Fibroblast of peridontal ligament (primary cell): ENCODE measurements at regions not wholly inside any gene's neighbourhood (a gene's known extent, or its start where the extent isn't known, plus 50 kb on each side); places are given as distances from the start of the nearest gene placed in this dataset.

Experiments
- DNase-seq: peaks from one replicate; pipeline ENCODE4 v3.0.0-alpha.2; 2010; ENCODE audit errors: extremely low read depth

DNA sequence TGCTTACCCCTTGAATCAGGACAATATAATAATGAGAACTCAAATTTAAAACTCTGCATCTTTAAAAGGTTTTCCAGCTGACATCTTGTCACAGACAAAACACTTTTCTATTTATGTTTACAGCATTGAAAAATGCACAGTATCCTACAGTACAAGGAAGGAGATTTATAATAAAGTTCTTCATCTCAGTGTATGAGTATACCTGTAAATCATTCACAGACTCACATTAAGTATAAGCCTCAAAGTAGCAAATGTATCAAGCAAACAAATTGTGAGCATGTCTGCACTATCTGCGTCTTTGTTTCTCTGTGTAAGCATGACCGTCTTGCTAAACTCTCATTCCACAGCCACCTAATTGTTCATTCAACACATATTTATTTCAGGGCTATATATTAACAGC is 52.8 kb downstream of the PPP1R2C start:
- no peak for DNase-seq

DNA sequence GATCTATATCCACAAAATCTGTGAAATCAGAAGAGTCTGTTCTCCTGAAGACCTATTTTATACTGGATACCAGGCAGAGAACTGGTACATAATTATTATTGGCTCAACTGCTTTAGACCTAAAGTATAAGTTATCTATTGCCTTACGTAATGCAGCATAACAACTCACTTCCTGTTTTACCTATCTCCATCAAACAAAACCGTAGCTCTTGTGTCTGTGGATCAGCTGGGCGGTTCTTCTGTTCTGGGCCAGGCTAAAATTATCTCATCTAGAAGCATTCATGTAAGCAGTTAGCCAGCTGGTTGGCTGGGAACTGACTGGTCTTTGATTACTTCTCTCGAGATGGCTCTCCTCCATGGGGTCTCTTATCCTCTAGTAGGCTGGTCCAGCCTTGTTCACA is 57.8 kb downstream of the PPP1R2C start:
- no peak for DNase-seq

DNA sequence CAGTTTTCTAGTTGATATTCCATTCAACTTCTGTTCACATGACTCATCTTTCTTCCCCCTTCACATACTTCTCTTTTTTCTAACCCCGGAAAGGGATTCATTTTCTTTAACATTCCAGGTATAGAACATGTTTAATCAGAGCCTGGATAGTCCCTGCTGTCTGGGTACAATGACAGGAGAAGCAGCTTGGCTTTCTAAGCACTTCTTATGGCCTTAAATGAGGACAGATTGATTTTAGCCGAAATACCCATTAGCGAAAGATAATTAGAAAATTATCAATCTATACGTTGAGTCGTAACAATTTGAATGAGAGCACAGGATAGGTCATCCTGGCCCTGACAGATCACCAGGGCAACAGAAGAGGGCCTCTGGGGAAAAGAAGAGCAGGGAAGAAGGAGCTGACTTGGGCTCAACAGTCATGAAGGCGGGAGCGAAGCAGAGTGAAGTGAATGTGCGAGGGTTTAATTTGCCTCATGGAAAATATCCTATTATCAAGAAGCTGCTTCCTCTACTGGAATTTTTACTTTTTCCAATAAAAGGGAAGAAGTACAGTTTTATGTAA is 62.2 kb downstream of the PPP1R2C start:
- DNase-seq = no peak

DNA sequence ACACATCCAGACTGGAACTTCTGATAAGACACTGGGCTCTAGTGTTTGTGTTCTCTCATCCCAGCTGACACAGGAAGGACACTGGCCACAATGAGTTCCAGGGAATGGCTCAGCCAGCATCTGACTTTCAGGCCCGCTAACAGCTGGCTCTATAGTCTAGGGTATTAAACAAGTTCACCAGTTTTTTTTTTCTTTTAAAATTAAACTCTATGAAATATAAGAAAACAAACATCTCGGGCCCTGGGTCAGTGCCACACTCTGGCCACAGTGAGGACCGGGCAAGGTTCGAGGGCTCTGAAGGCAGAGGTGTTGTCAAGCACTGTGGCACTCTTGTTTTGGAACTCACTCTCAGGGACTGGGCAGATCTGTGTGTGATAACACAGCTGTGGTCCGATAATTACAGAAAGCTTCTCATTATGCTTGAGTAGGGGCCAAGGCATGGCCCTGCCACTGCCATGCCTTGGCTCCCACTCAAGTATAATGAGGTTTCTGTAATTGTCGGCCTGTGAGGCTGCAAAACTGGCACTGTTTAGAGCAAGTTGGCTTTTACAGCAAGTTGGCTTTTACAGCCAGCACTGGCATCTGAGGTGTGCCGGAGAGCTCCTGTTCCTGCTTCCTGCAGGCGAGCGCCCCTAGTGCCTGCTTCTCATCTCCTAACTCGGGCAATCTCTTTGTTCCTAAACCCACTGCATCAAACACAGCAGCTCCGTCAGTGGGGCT is 62.8 kb downstream of the PPP1R2C start:
- DNase-seq = peak; percentile 22

DNA sequence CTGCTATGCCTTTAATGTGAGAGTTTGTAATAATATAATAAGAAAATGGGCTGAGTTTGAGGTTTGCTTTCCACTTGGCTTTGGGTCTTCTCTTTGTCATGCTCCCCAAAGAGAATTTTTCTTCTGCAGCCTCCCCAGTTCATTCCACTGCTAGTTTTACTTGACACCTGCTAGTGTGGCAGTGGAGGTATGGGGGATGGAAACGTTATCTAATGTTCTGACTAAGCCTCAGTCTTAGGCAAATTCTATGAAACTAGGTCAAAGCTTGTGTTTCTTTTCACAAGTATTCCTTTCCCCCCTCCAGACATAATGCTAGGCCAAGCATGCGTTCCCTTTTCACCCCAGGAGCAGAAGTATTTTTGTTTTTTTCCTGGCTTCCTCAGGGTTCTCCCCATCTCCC is 67.5 kb downstream of the PPP1R2C start:
- DNase-seq = no peak

DNA sequence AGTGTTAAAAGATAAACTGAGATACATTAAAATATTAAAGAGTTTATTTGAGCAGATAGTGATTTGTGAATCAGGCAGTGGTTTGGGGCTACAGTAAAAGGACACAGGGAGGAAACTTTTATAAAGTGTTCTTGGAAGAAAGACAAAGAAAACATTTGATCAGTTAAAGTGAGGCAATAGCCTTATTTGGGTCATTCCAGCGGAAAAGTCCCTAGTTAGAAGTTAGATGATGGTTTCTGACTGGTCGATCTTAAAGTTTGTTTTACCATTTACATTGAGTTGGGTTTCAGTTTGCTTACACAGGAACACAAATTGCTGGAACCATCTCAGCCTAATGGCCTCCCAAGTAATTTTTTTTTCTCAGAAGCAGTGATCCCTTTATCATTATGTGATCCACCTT is 69.7 kb downstream of the PPP1R2C start:
- DNase-seq = peak; percentile 61

DNA sequence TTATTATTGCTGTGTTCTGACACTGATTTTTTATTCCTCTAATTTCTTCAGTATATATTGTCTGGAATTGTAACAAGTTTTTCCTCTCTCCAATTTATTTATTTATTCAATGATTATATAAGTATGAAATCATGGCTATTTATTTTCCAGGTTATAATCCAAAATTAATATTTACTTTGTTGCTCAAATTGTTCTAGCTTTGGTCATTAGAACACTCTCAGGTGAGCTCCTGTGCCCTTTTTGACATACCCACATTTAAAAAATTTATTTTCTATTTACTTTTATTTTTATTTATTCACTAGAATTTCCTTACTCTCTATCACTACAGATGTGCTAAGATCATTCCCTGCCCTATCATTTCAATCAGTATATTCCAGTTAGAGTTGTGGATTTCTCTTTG is 70.2 kb downstream of the PPP1R2C start:
- DNase-seq = no peak

DNA sequence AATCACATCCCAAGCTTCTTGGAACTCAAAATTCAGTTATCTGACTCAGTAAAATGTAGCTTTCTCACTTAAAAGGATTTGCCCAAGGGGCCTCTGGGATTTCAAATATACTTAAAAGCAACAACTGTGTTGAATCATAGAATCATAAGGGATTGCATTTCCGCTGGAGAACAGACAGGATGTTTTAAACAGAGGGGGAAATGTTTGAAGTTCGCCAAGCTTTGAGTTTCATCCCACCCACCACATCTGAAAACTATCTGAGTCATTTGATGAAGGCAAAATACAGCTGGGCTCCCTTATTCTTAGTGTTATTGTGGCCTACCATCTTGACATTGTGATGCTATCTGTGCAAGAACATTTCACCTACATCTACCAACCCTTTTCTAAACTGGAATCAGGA is 73.5 kb downstream of the PPP1R2C start:
- DNase-seq = peak; percentile 85

DNA sequence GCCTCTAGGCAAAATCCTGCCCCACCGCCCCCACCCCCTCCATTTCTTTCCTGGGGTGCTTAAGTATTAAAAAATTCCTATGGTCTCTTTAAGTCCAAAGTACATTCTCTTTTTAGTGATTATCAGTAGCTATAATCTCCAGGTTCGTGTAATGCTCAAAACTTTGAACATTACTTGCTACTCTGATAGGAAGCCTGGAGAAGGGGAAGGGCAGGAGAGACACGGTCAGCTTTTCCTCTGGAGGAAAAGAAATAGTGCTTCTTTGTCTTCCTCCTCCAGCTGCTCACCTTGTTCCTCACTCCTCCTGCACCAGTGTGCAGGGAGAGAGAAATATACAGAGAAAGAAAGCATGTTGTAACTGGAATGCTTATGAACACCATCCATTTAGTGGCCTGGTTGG is 80.4 kb downstream of the PPP1R2C start:
- DNase-seq = no peak

DNA sequence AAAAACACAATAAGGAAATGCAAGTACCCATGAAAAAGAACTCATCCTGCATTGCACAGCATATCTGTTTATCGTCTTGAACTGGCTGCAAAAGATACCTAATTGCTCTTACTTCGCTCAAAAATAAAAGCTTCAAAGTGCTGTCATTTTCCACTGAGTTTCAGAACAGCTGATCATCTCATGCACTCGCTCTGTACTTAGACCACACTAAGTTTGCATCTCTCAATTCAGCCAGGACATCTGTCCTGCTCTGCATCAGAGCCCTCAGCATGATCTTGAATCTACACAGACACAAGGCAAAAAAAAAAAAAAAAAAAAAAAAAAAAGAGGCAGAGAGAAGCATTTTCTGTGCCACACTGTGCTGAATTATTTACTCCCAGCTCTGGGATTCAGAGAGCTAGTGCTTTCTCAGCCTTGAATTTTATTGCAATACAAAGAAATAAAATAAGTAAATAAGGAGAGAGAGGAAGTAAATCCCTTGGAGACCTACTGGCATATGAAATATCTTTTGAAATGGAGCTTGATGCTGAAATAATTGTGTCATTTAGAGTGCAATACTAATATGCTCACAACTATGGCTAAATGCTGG is 81.3 kb downstream of the PPP1R2C start:
- no peak for DNase-seq

DNA sequence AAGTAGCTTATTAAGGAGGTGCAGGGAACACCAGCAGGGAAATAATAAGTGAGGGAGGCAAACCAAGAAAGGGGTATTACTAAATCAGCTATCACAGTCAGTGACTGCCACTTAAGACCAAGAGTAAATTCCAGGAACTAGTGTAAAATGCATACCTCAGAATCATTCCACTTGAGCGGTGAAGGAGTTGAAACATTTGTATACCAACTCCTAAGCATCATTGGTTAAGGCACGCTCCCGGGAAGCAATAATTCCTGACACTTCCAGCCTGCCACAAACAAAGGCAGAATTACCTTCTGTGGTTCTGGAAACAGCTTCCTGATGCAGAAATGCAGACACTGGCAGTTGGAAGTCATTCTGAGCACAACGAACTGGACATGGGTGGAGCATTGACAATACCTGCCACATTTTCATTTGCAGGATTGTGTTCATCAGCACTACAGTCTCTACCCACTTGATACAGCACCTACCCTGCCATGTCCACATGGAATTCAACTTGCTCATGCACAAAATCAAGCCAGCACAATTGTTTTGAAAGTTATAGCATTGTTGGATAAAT is 82.1 kb downstream of the PPP1R2C start:
- no peak for DNase-seq

DNA sequence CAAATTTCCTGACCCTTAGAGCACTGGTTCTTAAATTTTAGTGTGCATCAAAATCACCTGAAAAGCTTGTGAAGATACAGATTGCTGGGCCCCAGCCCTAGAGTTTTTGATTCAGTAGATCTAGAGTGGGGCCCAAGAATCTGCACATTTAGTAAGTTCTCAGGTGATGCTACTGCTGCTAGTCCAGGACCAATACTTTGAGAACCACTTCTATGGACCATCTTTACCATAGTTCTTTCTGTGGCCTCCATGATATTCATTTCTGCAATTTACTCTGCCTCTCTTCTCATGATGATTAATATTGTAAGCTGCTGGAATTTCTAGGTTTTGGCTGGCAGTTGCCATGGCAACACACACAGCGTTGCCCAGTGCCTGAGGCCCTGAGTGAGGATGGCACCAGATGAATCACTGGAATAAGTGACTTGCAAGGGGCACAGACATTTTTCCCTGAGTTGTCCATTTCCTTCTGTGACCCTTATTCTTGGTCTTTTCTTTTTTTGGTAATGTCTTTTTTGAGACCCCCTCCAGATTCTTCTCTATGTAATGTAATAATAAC is 83.6 kb downstream of the PPP1R2C start:
- no peak for DNase-seq

DNA sequence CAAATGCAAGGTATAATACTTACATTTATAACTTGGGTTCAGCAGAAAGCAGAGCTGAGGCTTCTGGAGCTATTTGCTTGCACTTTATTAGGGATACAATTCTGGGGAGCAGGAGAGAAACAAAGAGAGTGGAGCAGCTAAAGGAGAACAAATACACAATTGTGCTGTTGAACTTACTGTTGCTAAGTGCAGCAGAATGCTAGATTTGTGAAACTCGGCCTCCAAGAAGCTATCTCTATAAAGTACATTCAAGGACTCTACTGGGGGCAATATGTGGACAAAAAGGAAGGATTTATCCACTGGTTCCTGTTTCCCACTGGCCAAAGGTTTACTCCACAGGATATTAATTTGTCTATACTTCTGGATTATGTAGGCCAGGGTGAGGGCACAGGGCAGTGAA is 86.8 kb downstream of the PPP1R2C start:
- DNase-seq = no peak

DNA sequence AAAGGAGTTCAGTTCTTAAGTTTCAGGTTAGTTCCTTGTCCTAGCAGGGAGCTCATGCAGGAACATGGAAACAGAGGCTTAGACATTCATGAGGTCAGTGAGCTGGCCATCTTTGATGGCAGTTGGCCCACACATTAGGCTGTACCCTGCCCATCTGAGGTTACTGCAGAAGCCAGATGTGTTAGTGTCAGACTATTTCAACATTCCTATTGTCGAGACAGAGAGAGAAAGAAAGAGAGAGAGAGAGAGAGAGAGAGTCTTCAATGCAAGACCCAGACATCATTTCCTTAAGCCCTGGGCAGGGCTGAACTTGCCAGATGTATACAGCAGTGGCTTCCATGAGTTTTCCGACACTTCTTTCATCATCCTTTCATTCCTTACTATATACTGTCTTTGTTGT is 91.3 kb downstream of the PPP1R2C start:
- no peak for DNase-seq

DNA sequence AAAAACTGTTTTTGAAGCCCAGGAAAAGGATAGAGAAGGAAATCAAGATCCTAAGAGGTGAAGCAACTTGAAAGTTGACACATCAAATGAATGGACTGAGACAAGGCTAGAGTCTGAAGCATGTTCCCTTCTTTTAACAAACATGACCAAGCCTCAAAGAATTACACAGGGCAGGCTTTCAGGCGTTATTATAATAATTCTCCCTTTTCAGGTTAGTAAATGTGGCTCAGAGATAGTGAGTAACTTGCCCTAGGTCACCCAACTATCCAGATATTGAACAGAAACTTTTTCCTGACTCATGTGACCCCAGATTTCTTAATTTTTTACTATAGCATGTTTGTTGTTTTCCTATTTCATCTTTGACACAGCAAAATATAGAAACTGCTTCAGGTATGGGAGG is 91.7 kb downstream of the PPP1R2C start:
- DNase-seq = no peak

DNA sequence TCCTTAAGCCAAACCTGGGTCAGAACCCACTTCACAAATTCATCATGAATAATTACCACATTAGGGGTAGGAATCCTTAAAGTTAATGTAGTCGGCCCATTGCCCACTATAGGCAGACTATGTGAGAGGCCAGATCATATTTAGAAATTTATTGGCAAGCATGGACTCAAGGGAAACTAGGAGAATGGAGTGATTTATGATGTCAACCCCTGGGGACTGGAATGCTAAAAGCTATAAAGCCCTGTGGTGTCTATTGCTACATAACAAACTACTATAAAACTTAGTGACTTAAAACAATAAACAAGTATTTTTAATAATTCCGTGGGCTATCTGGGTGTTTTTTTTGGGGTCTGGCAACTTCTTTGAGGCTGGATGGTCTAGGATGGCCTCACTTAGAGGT is 93.9 kb downstream of the PPP1R2C start:
- no peak for DNase-seq

DNA sequence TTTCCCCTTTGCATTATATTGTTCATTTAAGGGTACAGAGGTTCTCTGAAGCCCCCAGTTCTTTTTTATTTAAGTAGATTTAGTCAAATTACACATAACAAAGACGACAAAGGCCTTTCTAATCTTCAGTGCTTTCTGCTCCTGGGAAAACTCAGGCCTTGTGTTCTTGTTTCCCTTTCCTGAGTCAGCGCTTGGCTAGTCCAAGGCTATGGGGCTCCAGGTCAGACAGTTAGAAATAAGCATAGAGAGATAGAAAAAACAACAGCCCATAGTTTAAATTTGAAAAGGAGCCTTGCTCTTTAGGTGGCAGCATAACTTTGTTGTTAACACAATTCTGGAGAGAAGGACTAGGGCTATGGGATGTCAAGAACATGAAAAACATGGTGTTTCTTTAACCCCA is 97.3 kb downstream of the PPP1R2C start:
- DNase-seq = peak; percentile 54

DNA sequence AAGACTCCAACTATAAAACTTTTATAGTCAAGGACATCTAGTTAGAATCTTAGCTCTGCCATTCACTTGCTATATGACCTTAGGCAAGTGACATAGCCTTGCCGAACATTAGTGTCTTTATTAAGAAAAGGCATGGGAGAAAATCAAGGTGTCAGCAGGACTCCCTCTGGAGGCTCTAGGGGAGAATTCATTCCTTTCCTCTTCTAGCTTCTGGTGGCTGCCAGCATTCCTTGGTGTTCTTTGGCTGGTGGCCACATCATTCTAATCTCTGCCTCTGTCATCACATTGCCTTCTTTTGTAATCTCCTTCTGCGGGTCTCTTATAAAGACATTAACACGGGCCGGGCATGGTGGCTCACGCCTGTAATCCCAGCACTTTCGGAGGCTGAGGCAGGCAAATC is 99.8 kb downstream of the PPP1R2C start:
- DNase-seq = peak; percentile 3

DNA sequence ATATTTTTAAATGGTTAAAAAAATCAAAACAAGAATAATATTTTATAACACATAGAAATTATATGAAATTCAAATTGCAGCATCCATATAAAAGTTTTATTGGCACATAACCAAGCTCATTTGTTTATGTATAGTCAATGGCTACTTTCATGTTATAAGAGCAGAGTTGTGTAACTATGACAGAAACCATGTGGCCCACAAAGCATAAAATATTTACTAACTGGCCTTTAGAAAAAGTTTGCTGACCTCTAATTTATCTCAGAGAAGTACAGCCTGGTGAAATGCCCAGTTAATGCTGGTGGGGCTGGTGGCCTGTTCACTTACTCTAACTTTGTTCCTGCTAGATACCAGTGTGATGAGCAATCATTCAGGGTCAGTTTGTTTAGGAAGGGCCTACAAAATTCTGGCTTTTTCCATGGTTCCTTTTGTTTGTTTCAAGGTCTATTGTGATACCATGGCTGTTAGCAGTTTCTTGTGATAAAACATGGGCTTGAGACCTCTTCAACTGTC is 104.6 kb downstream of the PPP1R2C start:
- peak; percentile 4 for DNase-seq

DNA sequence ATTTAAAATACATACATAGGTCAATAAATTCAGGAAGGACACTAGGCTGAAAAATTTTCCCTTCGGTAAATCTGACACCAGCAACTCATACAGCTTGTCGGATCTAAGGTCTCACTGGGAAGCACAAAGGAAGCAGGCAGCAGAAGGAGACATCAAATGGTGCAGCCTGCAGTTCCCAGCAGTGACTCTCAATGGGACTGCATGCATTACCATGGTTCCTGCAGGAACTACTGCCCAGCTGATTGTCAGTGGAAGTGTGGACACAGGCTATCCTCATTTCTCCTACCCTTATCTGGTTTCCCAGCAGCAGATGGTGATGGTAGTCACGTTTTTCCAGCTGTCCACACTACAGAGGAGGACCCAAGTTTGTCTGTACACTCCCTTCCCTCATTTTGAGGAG is 113.3 kb downstream of the PPP1R2C start:
- no peak for DNase-seq

DNA sequence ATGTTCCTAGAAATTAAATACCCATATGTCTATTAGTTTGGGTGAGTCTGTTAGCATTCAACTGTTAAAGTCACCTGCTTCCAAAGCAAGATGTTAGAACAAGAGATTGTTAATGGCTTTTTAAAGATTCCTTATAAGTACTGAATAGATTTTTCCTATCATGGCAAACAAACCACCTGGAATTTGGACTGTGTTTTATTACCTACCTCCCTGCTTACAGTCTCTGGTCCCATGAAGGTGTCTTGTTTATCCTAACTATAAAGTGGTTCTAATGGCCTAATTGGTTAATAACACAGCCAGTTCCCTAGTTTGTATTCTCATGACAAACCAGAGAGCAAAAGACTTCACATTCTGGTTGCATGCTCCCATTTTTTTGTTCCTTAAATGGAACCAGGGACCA is 149.5 kb downstream of the PPP1R2C start:
- DNase-seq = no peak

DNA sequence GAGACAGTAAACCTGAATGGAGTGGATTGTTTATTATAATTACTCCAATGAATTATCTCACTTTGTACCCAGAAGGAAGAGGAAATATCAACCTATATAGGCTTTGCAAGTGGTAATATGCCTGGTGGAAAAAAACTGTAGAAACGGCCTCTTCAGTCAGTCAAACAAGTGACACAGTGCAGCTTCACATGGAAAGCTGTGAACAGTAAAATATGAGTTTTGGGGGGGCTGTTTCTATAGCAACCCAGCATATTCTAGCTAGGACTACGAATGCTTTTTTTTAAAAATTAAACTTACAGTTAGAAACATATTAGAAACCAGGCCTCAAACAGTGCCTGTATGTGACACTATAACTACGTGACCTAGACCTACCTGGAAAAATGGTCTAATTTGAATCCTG is 150.1 kb downstream of the PPP1R2C start:
- DNase-seq = no peak

DNA sequence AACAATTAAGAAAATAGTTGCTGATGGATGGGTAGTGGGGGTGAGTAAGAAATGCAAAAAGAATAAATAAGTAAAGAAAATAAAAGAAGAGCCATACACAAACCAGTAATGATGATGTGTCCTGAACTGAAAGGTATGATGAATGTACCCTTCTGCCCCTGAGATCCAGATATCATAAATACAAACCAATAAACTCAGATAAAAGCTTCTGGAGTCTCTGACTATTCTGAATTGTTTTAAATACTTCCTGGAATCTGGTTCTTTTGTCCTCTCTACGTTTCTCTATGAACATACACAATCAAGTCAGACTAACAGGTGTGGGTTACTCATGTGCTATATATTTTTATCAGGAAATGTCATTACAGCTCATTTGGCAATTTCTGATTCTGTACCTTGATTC is 153.4 kb downstream of the PPP1R2C start:
- no peak for DNase-seq
